K562 (cell line): ENCODE measurements at regions not wholly inside any gene's neighbourhood (a gene's known extent, or its start where the extent isn't known, plus 50 kb on each side); places are given as distances from the start of the nearest gene placed in this dataset.

Experiments
- BACH1 ChIP-seq: fragments of 200-800 bp; sonication (Bioruptor generic); IDR thresholded peaks from 2 replicates; pipeline ENCODE4 v1.6.1; 2016; ENCODE audit warnings: missing genetic modification characterization, missing compliant biosample characterization
- EP300 ChIP-seq: IDR thresholded peaks from 2 replicates; pipeline ENCODE4 v1.6.1; 2012; ENCODE audit warnings: low read length, improper control_type of control experiment
- MAFF ChIP-seq: IDR thresholded peaks from 2 replicates; pipeline ENCODE4 v1.6.1; 2012; ENCODE audit warnings: low read length, improper control_type of control experiment
- NFATC3 ChIP-seq: fragments of 450-650 bp; IDR thresholded peaks from 2 replicates; pipeline ENCODE4 v1.6.1; 2017; ENCODE audit warnings: mild to moderate bottlenecking
- SMC3 ChIP-seq: conservative IDR thresholded peaks from 2 replicates; pipeline ENCODE4 v1.6.1; 2011; ENCODE audit warnings: low read depth, low read length, improper control_type of control experiment; ENCODE audit not compliant: insufficient read depth
- TARDBP ChIP-seq: fragments of 450-650 bp; IDR thresholded peaks from 2 replicates; pipeline ENCODE4 v1.6.1; 2016
- WHSC1 ChIP-seq: IDR thresholded peaks from one replicate; pipeline ENCODE4 v1.6.1; 2012; ENCODE audit warnings: low read length, control low read depth, inconsistent platforms

GRCh38 chr14:97638864-97639263 lies 841.7 kb downstream of the VRK1 start:
- TF ChIP-seq MAFF (no peak), BACH1 (tag) (no peak), NFATC3 (no peak), SMC3 (no peak), WHSC1 (no peak), TARDBP (no peak), EP300 (no peak)
